ENCODE measurements at regions not wholly inside any gene's neighbourhood (a gene's known extent, or its start where the extent isn't known, plus 50 kb on each side); places are given as distances from the start of the nearest gene placed in this dataset.

DNA sequence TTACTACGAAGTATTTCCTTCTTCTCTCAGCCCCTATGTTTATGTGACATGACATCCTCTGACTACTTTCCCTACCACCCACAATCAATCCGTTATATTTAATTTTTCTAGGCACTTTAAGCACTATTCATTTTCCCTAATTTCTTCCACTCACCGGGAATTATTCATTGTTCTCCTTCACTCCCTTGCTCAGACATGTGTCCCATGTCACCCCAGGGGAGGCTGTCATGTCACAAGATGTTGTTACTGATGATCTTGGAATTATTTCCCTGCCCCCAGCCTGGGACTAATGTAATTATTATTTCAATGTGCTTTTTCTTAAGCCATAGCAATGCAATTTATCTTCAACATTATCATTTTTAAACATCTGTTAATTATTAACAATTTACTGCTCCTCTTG lies 317.2 kb downstream of the PHF14 start:
- Histone ChIP-seq H3K27me3 (ENCODE audit: control insufficient read depth, insufficient read depth, low read length) (no peaks in the 10 kb centered on the region), H3K4me1 (ENCODE audit: control insufficient read depth, insufficient read depth, low read length) (no peaks in the 10 kb centered on the region), H3K27ac (ENCODE audit: low read depth, low read length) (no peak overlapping the region), H3K36me3 (ENCODE audit: control insufficient read depth, insufficient read depth, low read length) (no peaks in the 10 kb centered on the region), H3K9me3 (ENCODE audit: control insufficient read depth, insufficient read depth, low read length) (no peaks in the 10 kb centered on the region), H3K4me3 (ENCODE audit: low read depth, low read length) (no peak overlapping the region), H3K9ac (ENCODE audit: low read depth, low read length) (no peak overlapping the region)

DNA sequence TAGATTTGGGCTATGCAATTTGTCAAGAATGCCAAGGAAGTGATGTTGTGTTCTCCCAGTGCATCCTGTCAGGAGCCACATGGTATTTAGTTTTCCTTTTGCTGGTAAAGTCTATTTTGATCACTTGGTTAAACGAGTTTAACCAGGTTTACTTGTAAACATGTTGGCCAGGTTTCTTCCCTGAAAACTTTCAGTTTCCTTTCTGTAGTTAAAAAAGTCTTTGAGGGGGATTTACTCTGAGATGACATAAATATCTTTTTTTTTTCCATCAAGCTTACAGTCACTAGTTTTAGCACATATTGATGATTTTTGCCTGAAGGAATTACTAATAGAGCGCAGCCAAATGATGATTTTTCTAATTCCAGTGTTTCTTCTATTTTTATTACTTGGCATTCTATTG lies 320.5 kb downstream of the PHF14 start:
- Histone ChIP-seq H3K27ac (ENCODE audit: low read depth, low read length) (no peak overlapping the region), H3K36me3 (ENCODE audit: control insufficient read depth, insufficient read depth, low read length) (no peaks in the 10 kb centered on the region), H3K4me3 (ENCODE audit: low read depth, low read length) (no peak overlapping the region), H3K27me3 (ENCODE audit: control insufficient read depth, insufficient read depth, low read length) (no peaks in the 10 kb centered on the region), H3K9me3 (ENCODE audit: control insufficient read depth, insufficient read depth, low read length) (no peaks in the 10 kb centered on the region), H3K4me1 (ENCODE audit: control insufficient read depth, insufficient read depth, low read length) (peaks cover 8% of the 10 kb centered on the region), H3K9ac (ENCODE audit: low read depth, low read length) (no peak overlapping the region)

DNA sequence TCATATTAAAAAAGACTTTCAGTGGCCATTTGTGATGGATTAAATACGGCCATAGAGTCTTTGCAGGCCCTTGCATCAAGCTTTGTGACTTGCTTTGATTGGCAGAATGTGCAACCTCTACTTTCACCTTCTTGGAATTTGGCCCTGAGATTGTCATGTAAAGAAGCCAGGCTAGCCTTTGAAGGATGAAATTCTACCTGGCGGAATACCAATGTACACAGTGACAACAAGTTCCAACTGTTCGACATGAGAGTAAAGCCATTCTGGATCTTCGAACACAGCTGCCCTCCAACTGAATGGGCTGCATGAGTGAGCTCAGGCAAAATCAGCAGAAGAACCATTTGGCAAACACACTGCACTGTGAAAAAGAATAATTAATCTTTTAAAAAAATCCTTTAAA lies 321.3 kb downstream of the PHF14 start:
- H3K4me3 ChIP-seq (ENCODE audit: low read depth, low read length), result no peak overlapping the region
- no peak overlapping the region for H3K9ac ChIP-seq (ENCODE audit: low read depth, low read length)
- H3K4me1 ChIP-seq (ENCODE audit: control insufficient read depth, insufficient read depth, low read length), result peaks cover 8% of the 10 kb centered on the region
- no peak overlapping the region for H3K27ac ChIP-seq (ENCODE audit: low read depth, low read length)
- H3K36me3 ChIP-seq (ENCODE audit: control insufficient read depth, insufficient read depth, low read length), result no peaks in the 10 kb centered on the region
- no peaks in the 10 kb centered on the region for H3K9me3 ChIP-seq (ENCODE audit: control insufficient read depth, insufficient read depth, low read length)
- H3K27me3 ChIP-seq (ENCODE audit: control insufficient read depth, insufficient read depth, low read length), result no peaks in the 10 kb centered on the region

DNA sequence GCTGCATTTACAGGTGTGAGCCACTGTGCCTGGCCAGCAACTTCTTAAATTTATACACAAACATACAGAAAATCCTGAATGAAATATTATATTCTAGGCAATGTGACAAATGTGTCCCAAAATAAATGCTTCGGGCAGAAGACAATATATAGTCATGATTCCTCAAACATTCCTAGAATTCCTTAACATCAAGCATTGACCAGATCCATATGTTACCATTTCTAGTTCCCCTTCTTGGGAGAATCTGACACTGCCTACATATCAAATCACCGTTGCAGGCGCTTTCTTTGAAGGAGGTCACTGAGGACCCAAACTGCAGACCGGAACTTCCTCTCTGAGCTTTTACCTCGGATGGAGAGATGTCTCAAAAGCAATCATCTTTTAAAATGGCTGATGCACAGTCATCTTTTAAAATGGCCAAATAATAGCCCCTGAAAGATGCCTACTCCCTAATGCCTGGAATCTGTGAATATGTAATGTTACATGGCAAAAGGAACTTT lies 323.5 kb downstream of the PHF14 start:
- Histone ChIP-seq H3K4me3 (ENCODE audit: low read depth, low read length) (no peak overlapping the region), H3K9me3 (ENCODE audit: control insufficient read depth, insufficient read depth, low read length) (no peaks in the 10 kb centered on the region), H3K36me3 (ENCODE audit: control insufficient read depth, insufficient read depth, low read length) (no peaks in the 10 kb centered on the region), H3K4me1 (ENCODE audit: control insufficient read depth, insufficient read depth, low read length) (peaks cover 8% of the 10 kb centered on the region), H3K27me3 (ENCODE audit: control insufficient read depth, insufficient read depth, low read length) (no peaks in the 10 kb centered on the region), H3K27ac (ENCODE audit: low read depth, low read length) (no peak overlapping the region), H3K9ac (ENCODE audit: low read depth, low read length) (no peak overlapping the region)

DNA sequence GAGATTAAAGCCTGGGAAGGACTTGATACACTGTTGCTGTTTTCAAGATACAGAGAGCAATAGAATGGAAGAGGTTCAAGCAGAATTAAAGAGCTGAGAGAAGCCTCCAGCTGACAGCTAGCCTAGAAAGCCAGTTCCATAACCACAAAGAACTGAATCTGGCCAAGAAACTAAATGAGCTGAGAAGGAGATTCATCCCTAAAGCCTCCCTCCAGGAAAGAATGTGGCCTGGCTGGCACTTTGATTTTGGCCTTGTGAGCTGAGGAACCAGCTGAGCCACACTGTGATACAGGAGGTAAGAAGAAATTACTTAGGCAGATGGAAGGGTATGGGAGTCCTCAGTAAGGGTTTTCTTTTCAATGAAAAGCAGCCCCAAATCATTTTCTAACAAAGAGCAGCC lies 324.1 kb downstream of the PHF14 start:
- Histone ChIP-seq H3K9me3 (ENCODE audit: control insufficient read depth, insufficient read depth, low read length) (no peaks in the 10 kb centered on the region), H3K27me3 (ENCODE audit: control insufficient read depth, insufficient read depth, low read length) (no peaks in the 10 kb centered on the region), H3K36me3 (ENCODE audit: control insufficient read depth, insufficient read depth, low read length) (no peaks in the 10 kb centered on the region), H3K9ac (ENCODE audit: low read depth, low read length) (no peak overlapping the region), H3K27ac (ENCODE audit: low read depth, low read length) (no peak overlapping the region), H3K4me3 (ENCODE audit: low read depth, low read length) (no peak overlapping the region), H3K4me1 (ENCODE audit: control insufficient read depth, insufficient read depth, low read length) (peaks cover 8% of the 10 kb centered on the region)

DNA sequence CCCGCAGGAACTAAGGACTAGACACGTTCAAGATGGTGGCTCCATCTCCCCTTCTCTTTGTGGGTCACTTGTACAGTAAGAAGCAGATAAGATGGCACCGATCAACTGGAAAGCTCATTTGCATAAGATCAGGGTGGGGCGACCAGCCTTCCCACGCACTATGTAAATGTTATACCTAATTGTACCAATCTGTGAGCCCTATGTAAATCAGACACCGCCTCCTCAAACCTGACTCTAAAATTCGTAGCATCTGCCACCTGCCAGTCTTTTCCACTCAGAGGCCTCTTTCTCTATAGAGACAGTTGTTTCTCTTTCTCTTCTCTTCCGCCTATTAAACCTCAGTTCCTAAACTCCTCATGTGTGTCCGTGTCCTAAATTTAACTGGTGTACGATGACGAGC lies 324.5 kb downstream of the PHF14 start:
- no peak overlapping the region for H3K4me3 ChIP-seq (ENCODE audit: low read depth, low read length)
- no peaks in the 10 kb centered on the region for H3K9me3 ChIP-seq (ENCODE audit: control insufficient read depth, insufficient read depth, low read length)
- no peaks in the 10 kb centered on the region for H3K27me3 ChIP-seq (ENCODE audit: control insufficient read depth, insufficient read depth, low read length)
- no peak overlapping the region for H3K9ac ChIP-seq (ENCODE audit: low read depth, low read length)
- H3K4me1 ChIP-seq (ENCODE audit: control insufficient read depth, insufficient read depth, low read length), result peaks cover 8% of the 10 kb centered on the region
- H3K36me3 ChIP-seq (ENCODE audit: control insufficient read depth, insufficient read depth, low read length), result no peaks in the 10 kb centered on the region
- no peak overlapping the region for H3K27ac ChIP-seq (ENCODE audit: low read depth, low read length)

DNA sequence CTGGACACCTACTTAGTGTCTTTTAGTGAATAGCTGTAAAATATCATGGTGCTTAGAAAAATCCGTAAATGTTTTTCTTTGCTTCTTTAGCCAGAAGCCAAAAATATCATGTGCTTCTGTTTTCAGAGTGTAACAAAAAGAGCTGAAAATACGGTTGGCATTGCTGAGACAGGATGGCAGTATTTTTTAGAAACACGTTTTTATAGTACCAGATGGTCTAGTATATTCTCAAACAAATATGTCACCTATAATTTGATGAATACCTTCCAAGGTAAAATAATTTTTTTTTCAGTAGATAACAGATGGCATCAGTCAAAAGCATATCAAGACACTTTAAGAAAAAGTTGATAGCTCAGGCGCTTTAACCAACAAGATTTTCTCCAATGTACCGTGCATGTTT lies 326.6 kb downstream of the PHF14 start:
- H3K9ac ChIP-seq (ENCODE audit: low read depth, low read length), result no peak overlapping the region
- peaks cover 8% of the 10 kb centered on the region for H3K4me1 ChIP-seq (ENCODE audit: control insufficient read depth, insufficient read depth, low read length)
- H3K36me3 ChIP-seq (ENCODE audit: control insufficient read depth, insufficient read depth, low read length), result no peaks in the 10 kb centered on the region
- no peaks in the 10 kb centered on the region for H3K9me3 ChIP-seq (ENCODE audit: control insufficient read depth, insufficient read depth, low read length)
- no peak overlapping the region for H3K27ac ChIP-seq (ENCODE audit: low read depth, low read length)
- no peaks in the 10 kb centered on the region for H3K27me3 ChIP-seq (ENCODE audit: control insufficient read depth, insufficient read depth, low read length)
- no peak overlapping the region for H3K4me3 ChIP-seq (ENCODE audit: low read depth, low read length)

DNA sequence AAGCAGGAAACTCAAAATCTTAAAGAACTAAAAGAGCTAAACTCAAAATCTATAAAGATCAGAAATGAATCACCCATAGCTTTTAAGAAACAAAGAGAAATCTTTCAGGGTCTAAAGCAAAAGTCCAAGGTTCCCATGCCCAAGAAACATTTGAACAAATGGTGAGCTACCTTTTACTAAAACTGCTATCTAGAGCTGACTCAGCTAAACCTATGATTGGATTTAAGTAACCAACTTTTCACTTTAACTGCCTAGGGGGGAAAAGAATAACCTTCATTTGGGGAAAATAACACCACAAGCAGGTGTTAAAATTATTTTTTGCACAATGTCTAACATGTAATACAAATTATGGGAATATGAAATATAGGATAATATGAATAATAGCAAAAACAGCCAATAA lies 328.4 kb downstream of the PHF14 start:
- Histone ChIP-seq H3K36me3 (ENCODE audit: control insufficient read depth, insufficient read depth, low read length) (no peaks in the 10 kb centered on the region), H3K27me3 (ENCODE audit: control insufficient read depth, insufficient read depth, low read length) (no peaks in the 10 kb centered on the region), H3K4me1 (ENCODE audit: control insufficient read depth, insufficient read depth, low read length) (peaks cover 8% of the 10 kb centered on the region), H3K9ac (ENCODE audit: low read depth, low read length) (no peak overlapping the region), H3K27ac (ENCODE audit: low read depth, low read length) (no peak overlapping the region), H3K4me3 (ENCODE audit: low read depth, low read length) (no peak overlapping the region), H3K9me3 (ENCODE audit: control insufficient read depth, insufficient read depth, low read length) (no peaks in the 10 kb centered on the region)

DNA sequence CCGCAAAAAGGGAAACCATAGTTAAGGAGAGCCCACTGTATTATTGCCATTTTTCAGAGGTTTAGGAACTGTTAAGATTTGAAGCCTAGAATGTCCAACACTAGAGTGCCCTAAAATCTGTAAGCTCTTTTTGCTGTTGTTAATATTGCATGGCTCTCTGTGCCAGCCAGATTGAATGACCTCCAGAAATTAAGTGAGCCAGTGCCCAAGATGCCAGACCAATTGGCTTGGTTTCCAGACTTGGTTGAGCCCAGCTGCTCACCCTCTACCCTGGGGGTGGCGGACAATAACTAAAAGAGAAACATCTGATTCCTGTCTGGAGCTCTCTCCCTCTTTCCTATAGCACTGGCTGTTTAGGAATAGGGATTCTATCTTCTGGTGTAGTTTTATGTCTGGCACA lies 340.1 kb downstream of the PHF14 start:
- Histone ChIP-seq H3K4me1 (ENCODE audit: control insufficient read depth, insufficient read depth, low read length) (no peaks in the 10 kb centered on the region), H3K36me3 (ENCODE audit: control insufficient read depth, insufficient read depth, low read length) (no peaks in the 10 kb centered on the region), H3K9me3 (ENCODE audit: control insufficient read depth, insufficient read depth, low read length) (no peaks in the 10 kb centered on the region), H3K9ac (ENCODE audit: low read depth, low read length) (no peak overlapping the region), H3K27me3 (ENCODE audit: control insufficient read depth, insufficient read depth, low read length) (no peaks in the 10 kb centered on the region), H3K4me3 (ENCODE audit: low read depth, low read length) (no peak overlapping the region), H3K27ac (ENCODE audit: low read depth, low read length) (no peak overlapping the region)

DNA sequence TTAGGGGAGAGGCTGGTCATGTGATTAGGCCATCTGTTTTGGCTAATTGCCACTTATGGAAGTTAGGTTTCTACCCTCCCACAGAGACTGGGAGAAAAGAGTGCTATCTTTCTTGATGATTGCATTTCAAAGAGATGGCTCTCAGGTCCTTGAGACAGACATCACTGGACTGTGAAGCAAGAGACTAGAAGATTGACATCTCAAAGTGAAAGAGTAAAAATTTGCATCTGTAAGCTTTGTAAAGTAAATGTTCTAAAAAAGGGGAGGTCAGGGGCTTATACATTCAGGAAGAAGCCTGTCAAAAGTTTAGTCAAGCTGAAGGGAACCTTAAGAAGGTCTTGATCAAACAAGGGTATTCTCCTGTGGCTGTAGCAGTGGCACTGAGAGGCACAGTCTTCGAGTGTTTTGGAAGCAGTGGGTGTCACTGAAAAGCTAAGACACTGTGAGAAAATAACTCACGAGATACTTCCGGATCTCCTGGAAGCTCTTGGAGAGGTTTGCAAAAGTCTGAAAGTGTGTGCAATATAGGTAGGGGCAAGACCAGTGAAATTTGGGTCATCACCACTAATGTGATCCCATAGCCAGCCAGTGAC lies 342.1 kb downstream of the PHF14 start:
- no peak overlapping the region for H3K27ac ChIP-seq (ENCODE audit: low read depth, low read length)
- no peak overlapping the region for H3K4me3 ChIP-seq (ENCODE audit: low read depth, low read length)
- no peaks in the 10 kb centered on the region for H3K27me3 ChIP-seq (ENCODE audit: control insufficient read depth, insufficient read depth, low read length)
- H3K36me3 ChIP-seq (ENCODE audit: control insufficient read depth, insufficient read depth, low read length), result no peaks in the 10 kb centered on the region
- no peaks in the 10 kb centered on the region for H3K9me3 ChIP-seq (ENCODE audit: control insufficient read depth, insufficient read depth, low read length)
- no peak overlapping the region for H3K9ac ChIP-seq (ENCODE audit: low read depth, low read length)
- H3K4me1 ChIP-seq (ENCODE audit: control insufficient read depth, insufficient read depth, low read length), result no peaks in the 10 kb centered on the region

DNA sequence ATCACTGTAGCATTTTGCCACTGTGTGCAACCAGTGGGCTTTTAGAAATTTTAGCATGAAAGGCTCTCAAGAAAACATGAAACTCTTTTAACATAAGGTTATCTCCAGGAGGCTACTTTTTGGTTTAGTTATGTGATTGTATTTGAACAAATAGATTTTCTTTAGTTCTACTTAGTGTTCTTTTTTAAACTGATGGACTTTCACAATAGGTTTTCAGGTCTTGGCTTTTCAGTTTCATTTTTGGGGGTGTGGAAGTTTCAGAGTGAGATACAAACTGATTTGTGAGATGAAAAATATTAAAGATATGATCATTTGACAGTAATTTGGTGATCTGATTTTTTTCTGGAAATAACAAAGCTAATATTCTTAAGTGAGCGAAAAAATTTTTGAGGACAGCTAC lies 344.1 kb downstream of the PHF14 start:
- Histone ChIP-seq H3K9me3 (ENCODE audit: control insufficient read depth, insufficient read depth, low read length) (no peaks in the 10 kb centered on the region), H3K27ac (ENCODE audit: low read depth, low read length) (no peak overlapping the region), H3K9ac (ENCODE audit: low read depth, low read length) (no peak overlapping the region), H3K36me3 (ENCODE audit: control insufficient read depth, insufficient read depth, low read length) (no peaks in the 10 kb centered on the region), H3K27me3 (ENCODE audit: control insufficient read depth, insufficient read depth, low read length) (no peaks in the 10 kb centered on the region), H3K4me3 (ENCODE audit: low read depth, low read length) (no peak overlapping the region), H3K4me1 (ENCODE audit: control insufficient read depth, insufficient read depth, low read length) (no peaks in the 10 kb centered on the region)

All from HUES48 (cell line).